ENCODE measurements at regions not wholly inside any gene's neighbourhood (a gene's known extent, or its start where the extent isn't known, plus 50 kb on each side); places are given as distances from the start of the nearest gene placed in this dataset.

- TF ChIP-seq CTCF (IDR thresholded peaks at IDR 0.05) = no peak
- TF ChIP-seq POLR2A (IDR thresholded peaks at IDR 0.05) = no peak
These were observed 65.3 kb downstream of the RMI2 start for GRCh38 chr16:11410376-11411058.

Data from uterus (tissue), 2 donors.